Neural progenitor cell (in vitro differentiated cells): ENCODE measurements at regions not wholly inside any gene's neighbourhood (a gene's known extent, or its start where the extent isn't known, plus 50 kb on each side); places are given as distances from the start of the nearest gene placed in this dataset.

Source experiments
- DNase-seq: peaks from one replicate; pipeline ENCODE4 v3.0.0-alpha.2; 2016; ENCODE audit warnings: low spot score
- H2AFZ ChIP-seq: fragments of 200-600 bp; sonication (generic); replicated peaks from 2 replicates; pipeline ENCODE4 v1.6.1; 2016; ENCODE audit warnings: antibody characterized with exemption
- H3F3A ChIP-seq: fragments of 200-600 bp; sonication (generic); 2 replicates; pipeline ENCODE4 v1.6.1; 2016; ENCODE audit warnings: antibody characterized with exemption, low read depth
- H3K27ac ChIP-seq: fragments of 200-600 bp; sonication (generic); 2 replicates; pipeline ENCODE4 v1.5.1; 2016; ENCODE audit warnings: mild to moderate bottlenecking
- H3K27me3 ChIP-seq: fragments of 200-600 bp; sonication (generic); 2 replicates; pipeline ENCODE4 v1.6.1; 2016; ENCODE audit warnings: mild to moderate bottlenecking, moderate library complexity
- H3K36me3 ChIP-seq: fragments of 200-600 bp; sonication (generic); 2 replicates; pipeline ENCODE4 v1.5.1; 2016
- H3K4me1 ChIP-seq: fragments of 200-600 bp; sonication (generic); 2 replicates; pipeline ENCODE4 v1.6.1; 2016; ENCODE audit warnings: mixed run types
- H3K4me2 ChIP-seq: fragments of 200-600 bp; sonication (generic); 2 replicates; pipeline ENCODE4 v1.6.1; 2016
- H3K4me3 ChIP-seq: fragments of 200-600 bp; sonication (generic); 2 replicates; pipeline ENCODE4 v1.5.1; 2016
- H3K79me2 ChIP-seq: fragments of 200-600 bp; sonication (generic); 2 replicates; pipeline ENCODE4 v1.6.1; 2016; ENCODE audit warnings: low read depth
- H3K9ac ChIP-seq: fragments of 200-600 bp; sonication (generic); 2 replicates; pipeline ENCODE4 v1.6.1; 2016
- H3K9me3 ChIP-seq: fragments of 200-600 bp; sonication (generic); 2 replicates; pipeline ENCODE4 v1.5.1; 2016; ENCODE audit warnings: low read depth
- H4K20me1 ChIP-seq: fragments of 200-600 bp; sonication (generic); 2 replicates; pipeline ENCODE4 v1.6.1; 2016; ENCODE audit warnings: low read depth
- H3K27ac Mint-ChIP-seq: 3 replicates; pipeline ENCODE4 v1.8.0; 2021; ENCODE audit warnings: mixed read lengths
- H3K27me3 Mint-ChIP-seq: 2 replicates; pipeline ENCODE4 v1.8.0; 2022; ENCODE audit warnings: low read depth, mild to moderate bottlenecking, inconsistent platforms, moderate library complexity, mixed read lengths; ENCODE audit not compliant: insufficient read depth
- H3K36me3 Mint-ChIP-seq: 3 replicates; pipeline ENCODE4 v1.8.0; 2021; ENCODE audit warnings: mixed read lengths
- H3K4me1 Mint-ChIP-seq: 3 replicates; pipeline ENCODE4 v1.8.0; 2021; ENCODE audit warnings: mixed read lengths
- H3K4me3 Mint-ChIP-seq: 3 replicates; pipeline ENCODE4 v1.8.0; 2021; ENCODE audit warnings: mild to moderate bottlenecking, moderate library complexity, mixed read lengths
- H3K9me3 Mint-ChIP-seq: 3 replicates; pipeline ENCODE4 v1.8.0; 2020; ENCODE audit warnings: mixed read lengths
- EZH2 ChIP-seq: fragments of 200-600 bp; sonication (generic); IDR thresholded peaks from 2 replicates; pipeline ENCODE4 v1.6.1; 2017; ENCODE audit warnings: antibody characterized with exemption, mild to moderate bottlenecking, moderate library complexity
- EZH2phosphoT487 ChIP-seq: fragments of 200-600 bp; sonication (generic); IDR thresholded peaks from 2 replicates; pipeline ENCODE4 v1.6.1; 2017; ENCODE audit warnings: antibody characterized with exemption
- TF ChIP-seq, protein P1 (sequence below): fragments of 200-600 bp; sonication (generic); IDR thresholded peaks from 2 replicates; pipeline ENCODE4 v1.5.1; 2017; ENCODE audit warnings: antibody characterized with exemption, mild to moderate bottlenecking

GRCh38 chr6:113539202-113539601 lies 317.9 kb upstream of the MARCKS start:
- H3K4me3 Mint-ChIP-seq: no peak overlapping the region
- Histone ChIP-seq H3K79me2 (no peaks in the 10 kb centered on the region), H3K9ac (no peak overlapping the region), H2AFZ (no peak overlapping the region), H3K27ac (peak overlapping the region; percentile 47), H3K4me2 (peak overlapping the region; percentile 12), H3F3A (peaks cover 26% of the 10 kb centered on the region), H3K9me3 (no peaks in the 10 kb centered on the region), H3K36me3 (no peaks in the 10 kb centered on the region), H4K20me1 (no peaks in the 10 kb centered on the region), H3K4me3 (no peak overlapping the region), H3K27me3 (no peaks in the 10 kb centered on the region), H3K4me1 (peaks cover 31% of the 10 kb centered on the region)
- no peaks in the 10 kb centered on the region for H3K9me3 Mint-ChIP-seq
- no peaks in the 10 kb centered on the region for H3K36me3 Mint-ChIP-seq
- no peaks in the 10 kb centered on the region for H3K27me3 Mint-ChIP-seq
- no peak overlapping the region for H3K27ac Mint-ChIP-seq
- H3K4me1 Mint-ChIP-seq: peaks cover 13% of the 10 kb centered on the region
- DNase-seq: peak; percentile 33
- no peak for TF ChIP-seq EZH2phosphoT487
- TF ChIP-seq, protein P1, sequence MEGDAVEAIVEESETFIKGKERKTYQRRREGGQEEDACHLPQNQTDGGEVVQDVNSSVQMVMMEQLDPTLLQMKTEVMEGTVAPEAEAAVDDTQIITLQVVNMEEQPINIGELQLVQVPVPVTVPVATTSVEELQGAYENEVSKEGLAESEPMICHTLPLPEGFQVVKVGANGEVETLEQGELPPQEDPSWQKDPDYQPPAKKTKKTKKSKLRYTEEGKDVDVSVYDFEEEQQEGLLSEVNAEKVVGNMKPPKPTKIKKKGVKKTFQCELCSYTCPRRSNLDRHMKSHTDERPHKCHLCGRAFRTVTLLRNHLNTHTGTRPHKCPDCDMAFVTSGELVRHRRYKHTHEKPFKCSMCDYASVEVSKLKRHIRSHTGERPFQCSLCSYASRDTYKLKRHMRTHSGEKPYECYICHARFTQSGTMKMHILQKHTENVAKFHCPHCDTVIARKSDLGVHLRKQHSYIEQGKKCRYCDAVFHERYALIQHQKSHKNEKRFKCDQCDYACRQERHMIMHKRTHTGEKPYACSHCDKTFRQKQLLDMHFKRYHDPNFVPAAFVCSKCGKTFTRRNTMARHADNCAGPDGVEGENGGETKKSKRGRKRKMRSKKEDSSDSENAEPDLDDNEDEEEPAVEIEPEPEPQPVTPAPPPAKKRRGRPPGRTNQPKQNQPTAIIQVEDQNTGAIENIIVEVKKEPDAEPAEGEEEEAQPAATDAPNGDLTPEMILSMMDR: no peak
- no peak for TF ChIP-seq EZH2

DNA sequence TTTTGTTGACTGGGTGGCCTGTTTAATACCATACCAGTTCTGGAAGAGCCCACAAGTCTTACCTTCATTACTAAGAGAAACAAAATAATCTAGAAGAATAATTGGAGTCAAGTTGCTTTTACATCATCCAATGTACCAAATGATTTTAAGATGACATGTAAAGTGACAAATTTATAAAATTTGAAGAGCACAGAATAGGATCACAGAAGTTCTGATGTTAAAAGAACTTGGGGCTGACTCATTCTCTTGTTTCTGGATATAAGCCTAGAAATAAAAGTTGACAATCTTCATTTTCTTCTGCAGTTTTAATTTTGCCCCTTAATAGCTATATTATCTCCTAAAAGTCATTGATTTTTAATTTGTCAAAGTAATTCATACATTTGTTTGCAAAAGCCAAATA lies 317.5 kb upstream of the MARCKS start:
- no peaks in the 10 kb centered on the region for H3K27me3 Mint-ChIP-seq
- no peak overlapping the region for H3K27ac Mint-ChIP-seq
- H3K9me3 ChIP-seq: no peaks in the 10 kb centered on the region
- H3K4me2 ChIP-seq: no peak overlapping the region
- H3K9me3 Mint-ChIP-seq: no peaks in the 10 kb centered on the region
- H3K4me1 ChIP-seq: peaks cover 31% of the 10 kb centered on the region
- peaks cover 13% of the 10 kb centered on the region for H3K4me1 Mint-ChIP-seq
- H2AFZ ChIP-seq: no peak overlapping the region
- H3F3A ChIP-seq: peaks cover 26% of the 10 kb centered on the region
- no peak overlapping the region for H3K9ac ChIP-seq
- H4K20me1 ChIP-seq: no peaks in the 10 kb centered on the region
- no peak for DNase-seq
- no peaks in the 10 kb centered on the region for H3K27me3 ChIP-seq
- no peaks in the 10 kb centered on the region for H3K36me3 Mint-ChIP-seq
- H3K27ac ChIP-seq: peak overlapping the region; percentile 47
- no peak overlapping the region for H3K4me3 Mint-ChIP-seq
- TF ChIP-seq EZH2 (no peak), EZH2phosphoT487 (no peak)
- TF ChIP-seq, protein P1: no peak
- no peaks in the 10 kb centered on the region for H3K36me3 ChIP-seq
- no peak overlapping the region for H3K4me3 ChIP-seq
- no peaks in the 10 kb centered on the region for H3K79me2 ChIP-seq

GRCh38 chr6:113540466-113540865 lies 316.7 kb upstream of the MARCKS start:
- Mint-ChIP-seq H3K9me3 (no peaks in the 10 kb centered on the region), H3K36me3 (no peaks in the 10 kb centered on the region), H3K27me3 (no peaks in the 10 kb centered on the region), H3K27ac (no peak overlapping the region), H3K4me1 (peaks cover 13% of the 10 kb centered on the region), H3K4me3 (no peak overlapping the region)
- no peak for TF ChIP-seq EZH2phosphoT487
- TF ChIP-seq, protein P1: no peak
- TF ChIP-seq EZH2: no peak
- Histone ChIP-seq H2AFZ (no peak overlapping the region), H3K27ac (no peak overlapping the region), H3K4me3 (no peak overlapping the region), H4K20me1 (no peaks in the 10 kb centered on the region), H3K9ac (no peak overlapping the region), H3K9me3 (no peaks in the 10 kb centered on the region), H3F3A (peaks cover 26% of the 10 kb centered on the region), H3K4me1 (peaks cover 31% of the 10 kb centered on the region), H3K36me3 (no peaks in the 10 kb centered on the region), H3K27me3 (no peaks in the 10 kb centered on the region), H3K79me2 (no peaks in the 10 kb centered on the region), H3K4me2 (no peak overlapping the region)
- no peak for DNase-seq
